Ishikawa (cell line): ENCODE measurements at regions not wholly inside any gene's neighbourhood (a gene's known extent, or its start where the extent isn't known, plus 50 kb on each side); places are given as distances from the start of the nearest gene placed in this dataset.
A peak's percentile ranks its signal among the peaks of the same experiment; 100 is the strongest.

Source experiments
- CEBPB ChIP-seq: IDR thresholded peaks from 2 replicates; pipeline ENCODE4 v1.6.1; 2012
- CREB1 ChIP-seq: IDR thresholded peaks from 2 replicates; pipeline ENCODE4 v1.6.1; 2012; ENCODE audit warnings: low read depth
- EGR1 ChIP-seq: IDR thresholded peaks from 2 replicates; pipeline ENCODE4 v1.6.1; 2012
- EP300 ChIP-seq: IDR thresholded peaks from 2 replicates; pipeline ENCODE4 v1.6.1; 2012; ENCODE audit warnings: borderline replicate concordance
- FOXM1 ChIP-seq: IDR thresholded peaks from 2 replicates; pipeline ENCODE4 v1.6.1; 2012; ENCODE audit warnings: low read depth, borderline replicate concordance
- MAX ChIP-seq: IDR thresholded peaks from 2 replicates; pipeline ENCODE4 v1.6.1; 2012
- NFIC ChIP-seq: IDR thresholded peaks from 2 replicates; pipeline ENCODE4 v1.6.1; 2012
- RAD21 ChIP-seq: IDR thresholded peaks from 2 replicates; pipeline ENCODE4 v1.6.1; 2012; ENCODE audit warnings: low read depth
- REST ChIP-seq: IDR thresholded peaks from 2 replicates; pipeline ENCODE4 v1.6.1; 2012; ENCODE audit warnings: low read depth, mild to moderate bottlenecking
- TAF1 ChIP-seq: IDR thresholded peaks from 2 replicates; pipeline ENCODE4 v1.6.1; 2012; ENCODE audit warnings: low read depth, mild to moderate bottlenecking
- TCF12 ChIP-seq: IDR thresholded peaks from 2 replicates; pipeline ENCODE4 v1.6.1; 2012; ENCODE audit warnings: low read depth
- TEAD4 ChIP-seq: IDR thresholded peaks from 2 replicates; pipeline ENCODE4 v1.6.1; 2012
- USF1 ChIP-seq: IDR thresholded peaks from 2 replicates; pipeline ENCODE4 v1.6.1; 2012
- YY1 ChIP-seq: IDR thresholded peaks from 2 replicates; pipeline ENCODE4 v1.6.1; 2012; ENCODE audit warnings: low read depth
- ZBTB7A ChIP-seq: IDR thresholded peaks from 2 replicates; pipeline ENCODE4 v1.6.1; 2012; ENCODE audit warnings: low read depth

GRCh38 chr2:154960802-154961583, 262.5 kb downstream of the KCNJ3 start:
- TF ChIP-seq CREB1 (no peak), EP300 (no peak), TEAD4 (no peak), YY1 (no peak), ZBTB7A (no peak)

GRCh38 chr2:154952346-154952980, 254.0 kb downstream of the KCNJ3 start:
- TF ChIP-seq CEBPB: no peak
- no peak for TF ChIP-seq USF1

GRCh38 chr2:154945984-154946383, 247.5 kb downstream of the KCNJ3 start:
- TF ChIP-seq FOXM1: no peak
- no peak for TF ChIP-seq TAF1
- peak; percentile 23; the same call in 1 of the 2 replicates for TF ChIP-seq EP300
- TF ChIP-seq EGR1: no peak
- no peak for TF ChIP-seq MAX
- TF ChIP-seq REST: no peak

- TF ChIP-seq YY1: no peak
- TF ChIP-seq EGR1: no peak
- TF ChIP-seq MAX: no peak
- TF ChIP-seq EP300: no peak
- TF ChIP-seq TEAD4: no peak
- no peak for TF ChIP-seq ZBTB7A
- TF ChIP-seq CREB1: no peak
- no peak for TF ChIP-seq USF1
- TF ChIP-seq TAF1: no peak
- TF ChIP-seq TCF12: no peak
- TF ChIP-seq CEBPB: no peak
- no peak for TF ChIP-seq RAD21
- TF ChIP-seq REST: no peak
- TF ChIP-seq FOXM1: no peak
- TF ChIP-seq NFIC: no peak
These were observed 242.9 kb downstream of the KCNJ3 start for GRCh38 chr2:154941379-154941778.

- TF ChIP-seq USF1 (no peak), YY1 (no peak), TEAD4 (no peak), EP300 (no peak), TAF1 (no peak), FOXM1 (no peak), NFIC (no peak), CREB1 (no peak)
These were observed 235.7 kb downstream of the KCNJ3 start for GRCh38 chr2:154934213-154934612.

GRCh38 chr2:154924531-154924930, 226.0 kb downstream of the KCNJ3 start:
- TF ChIP-seq YY1 (no peak), CEBPB (no peak), EP300 (no peak), TEAD4 (no peak), MAX (no peak), EGR1 (no peak), USF1 (no peak), FOXM1 (no peak), CREB1 (no peak), REST (no peak), TAF1 (no peak), ZBTB7A (no peak), TCF12 (no peak), RAD21 (no peak), NFIC (no peak)
